Transverse colon (tissue), 4 donors: ENCODE measurements at regions not wholly inside any gene's neighbourhood (a gene's known extent, or its start where the extent isn't known, plus 50 kb on each side); places are given as distances from the start of the nearest gene placed in this dataset.

Experiments
- CTCF ChIP-seq, 5 experiments: fragments of 200-600 bp in 3 of 5; fragments of 450-650 bp in 2 of 5; sonication (generic) in 3 of 5; IDR thresholded peaks; 1 replicate in 2 of 5; 2 replicates in 3 of 5; pipeline ENCODE4 v1.5.1; 2016 to 2017; ENCODE audit warnings: antibody characterized with exemption in 5 of 5, inconsistent platforms in 3 of 5, mild to moderate bottlenecking in 2 of 5, moderate library complexity in 1 of 5
- EP300 ChIP-seq: sonication (generic); formaldehyde crosslinking; IDR thresholded peaks from one replicate; pipeline ENCODE4 v1.6.1; 2017; ENCODE audit warnings: antibody characterized with exemption, low read depth
- POLR2AphosphoS5 ChIP-seq, 3 donors: sonication (generic); formaldehyde crosslinking; IDR thresholded peaks; one replicate each; pipeline ENCODE4 v1.6.1; 2016; ENCODE audit warnings: antibody characterized with exemption in 3 of 3

DNA sequence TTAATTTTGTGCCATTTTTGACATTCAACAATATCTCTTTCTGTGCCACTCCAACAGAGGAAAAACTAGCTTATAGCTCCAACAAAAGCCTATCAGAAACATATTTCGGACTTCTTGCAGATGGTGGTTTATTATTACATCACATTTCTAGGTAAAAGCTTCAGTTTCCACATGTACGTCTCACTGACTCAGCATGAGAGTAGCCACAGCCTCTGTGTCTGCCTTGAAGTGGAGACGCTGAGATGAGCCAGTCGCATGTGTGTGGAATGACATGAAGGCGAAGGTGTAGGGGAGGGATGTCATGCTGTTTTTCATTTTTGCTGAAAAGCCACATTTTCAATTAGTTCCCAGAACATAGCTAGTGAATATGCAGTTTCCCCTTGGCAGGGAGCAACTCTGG lies 598.6 kb downstream of the EFNB2 start:
- TF ChIP-seq CTCF (IDR thresholded peaks at IDR 0.05), result no peak
- no peak for TF ChIP-seq EP300
- no peak for TF ChIP-seq POLR2AphosphoS5 (IDR thresholded peaks at IDR 0.05)
